ENCODE measurements at regions not wholly inside any gene's neighbourhood (a gene's known extent, or its start where the extent isn't known, plus 50 kb on each side); places are given as distances from the start of the nearest gene placed in this dataset.
"Not testable (repeated sequence)": the region's sequence is repeated elsewhere in the genome, so short reads cannot be mapped to it uniquely, and the experiment has no call there.

- not testable (repeated sequence) for H3K27me3 ChIP-seq, H3K4me3 ChIP-seq, H4K20me1 ChIP-seq, H3K27ac ChIP-seq, H3K36me3 ChIP-seq, H3K9ac ChIP-seq, H3K4me2 ChIP-seq
- peaks cover 3 to 25% (median 16%) of the 10 kb centered on the region in 10 experiments for H3K4me1 ChIP-seq
- H3K9me3 ChIP-seq (replicated peaks in 1 of 11), result peaks cover 3 to 10% (median 7%) of the 10 kb centered on the region in 11 experiments; a peak in 13 of 22 replicates
Observed at GRCh38 chr16:29132869-29133268, 148.0 kb downstream of the LAT start.

- H3K27me3 ChIP-seq, H3K9ac ChIP-seq, H4K20me1 ChIP-seq, H3K4me2 ChIP-seq, H3K36me3 ChIP-seq, H3K27ac ChIP-seq, H3K4me3 ChIP-seq: not testable (repeated sequence)
- peaks cover 3 to 10% (median 7%) of the 10 kb centered on the region in 11 experiments; a peak in 13 of 22 replicates for H3K9me3 ChIP-seq (replicated peaks in 1 of 11)
- H3K4me1 ChIP-seq, result peaks cover under 1 to 25% (median 12%) of the 10 kb centered on the region in 10 experiments
Observed at GRCh38 chr16:29132444-29132843, 147.6 kb downstream of the LAT start.

GRCh38 chr16:29130901-29131851 is 146.3 kb downstream of the LAT start:
- H4K20me1 ChIP-seq; H3K4me3 ChIP-seq; H3K36me3 ChIP-seq; H3K27me3 ChIP-seq; H3K27ac ChIP-seq; H3K4me2 ChIP-seq; H3K9ac ChIP-seq; H3K9me3 ChIP-seq (replicated peaks in 1 of 11): not testable (repeated sequence)
- peaks cover 7 to 27% (median 10%) of the 10 kb centered on the region in 10 experiments; a peak in 19 of 20 replicates for H3K4me1 ChIP-seq

- H3K4me2 ChIP-seq, result peak overlapping the region in 1 of 11 experiments; percentile 35; a peak in 2 of 22 replicates
- not testable (repeated sequence) for H3K9me3 ChIP-seq (replicated peaks in 1 of 11); H3K4me3 ChIP-seq; H3K9ac ChIP-seq; H3K36me3 ChIP-seq; H3K27me3 ChIP-seq; H3K27ac ChIP-seq; H4K20me1 ChIP-seq
- peaks cover 10 to 35% (median 14%) of the 10 kb centered on the region in 10 experiments; a peak in 19 of 20 replicates for H3K4me1 ChIP-seq
Observed at GRCh38 chr16:29130131-29130711, 145.4 kb downstream of the LAT start.

GRCh38 chr16:29129458-29130038 is 144.7 kb downstream of the LAT start:
- not testable (repeated sequence) for H3K9ac ChIP-seq; H3K36me3 ChIP-seq; H4K20me1 ChIP-seq; H3K27ac ChIP-seq; H3K9me3 ChIP-seq (replicated peaks in 1 of 11); H3K4me3 ChIP-seq; H3K27me3 ChIP-seq
- Histone ChIP-seq H3K4me1 (peaks cover 10 to 35% (median 14%) of the 10 kb centered on the region in 10 experiments; a peak in 19 of 20 replicates), H3K4me2 (peak overlapping the region in 2 of 11 experiments; percentile 26 to 35; a peak in 3 of 22 replicates)

GRCh38 chr16:29128732-29129457 is 144.0 kb downstream of the LAT start:
- 0 out of 22 replicates have a peak overlapping the region, but pooled peaks of 2 of the 11 experiments have one; percentile 26 to 35 for H3K4me2 ChIP-seq
- H3K4me1 ChIP-seq, result peaks cover 10 to 35% (median 14%) of the 10 kb centered on the region in 10 experiments; a peak in 19 of 20 replicates
- not testable (repeated sequence) for H3K36me3 ChIP-seq; H3K9me3 ChIP-seq (replicated peaks in 1 of 11); H3K27ac ChIP-seq; H3K9ac ChIP-seq; H3K27me3 ChIP-seq; H3K4me3 ChIP-seq; H4K20me1 ChIP-seq

- not testable (repeated sequence) for H3K36me3 ChIP-seq; H3K9ac ChIP-seq; H3K4me3 ChIP-seq; H3K27me3 ChIP-seq; H3K4me2 ChIP-seq; H3K27ac ChIP-seq; H3K9me3 ChIP-seq (replicated peaks in 1 of 11); H4K20me1 ChIP-seq
- H3K4me1 ChIP-seq, result peaks cover 10 to 35% (median 14%) of the 10 kb centered on the region in 10 experiments; a peak in 19 of 20 replicates
Observed at GRCh38 chr16:29127806-29128420, 143.1 kb downstream of the LAT start.

- H3K9ac ChIP-seq, result peak overlapping the region in 2 of 11 experiments; percentile 33 to 69; a peak in 3 of 22 replicates
- no peak for TF ChIP-seq Cebpa-rat (IDR thresholded peaks at IDR 0.05)
- H3K27ac ChIP-seq, result peak overlapping the region in 7 of 11 experiments; percentile 31 to 62 (median 51); a peak in 10 of 22 replicates
- peak overlapping the region; percentile 25 to 86 (median 56); a peak in 19 of 22 replicates for H3K4me2 ChIP-seq
- H4K20me1 ChIP-seq, result no peaks in the 10 kb centered on the region; a peak in 2 of 22 replicates
- H3K27me3 ChIP-seq, result no peaks in the 10 kb centered on the region
- 0 out of 22 replicates have a peak, but pooled peaks cover 0 to 2% (median 0%) of the 10 kb centered on the region in 11 experiments for H3K36me3 ChIP-seq
- H3K9me3 ChIP-seq (replicated peaks in 1 of 11), result no peaks in the 10 kb centered on the region
- peaks cover 10 to 35% (median 14%) of the 10 kb centered on the region in 10 experiments; a peak in 19 of 20 replicates for H3K4me1 ChIP-seq
- no peak overlapping the region; a peak in 1 of 20 replicates for H3K4me3 ChIP-seq
Observed at GRCh38 chr16:29126616-29127015, 141.8 kb downstream of the LAT start.

All from BLaER1 treated with 17β-estradiol and CSF1 and Interleukin-3, amounts not matched to agents 10 nM and 100 nM (cell line).